NCI-H69 (cell line): ENCODE measurements at regions not wholly inside any gene's neighbourhood (a gene's known extent, or its start where the extent isn't known, plus 50 kb on each side); places are given as distances from the start of the nearest gene placed in this dataset.
"Not testable (repeated sequence)": the region's sequence is repeated elsewhere in the genome, so short reads cannot be mapped to it uniquely, and the experiment has no call there.

Experiments
- DNase-seq: peaks from one replicate; lab custom pipeline; 2025; lab: John Stamatoyannopoulos, UW

DNA sequence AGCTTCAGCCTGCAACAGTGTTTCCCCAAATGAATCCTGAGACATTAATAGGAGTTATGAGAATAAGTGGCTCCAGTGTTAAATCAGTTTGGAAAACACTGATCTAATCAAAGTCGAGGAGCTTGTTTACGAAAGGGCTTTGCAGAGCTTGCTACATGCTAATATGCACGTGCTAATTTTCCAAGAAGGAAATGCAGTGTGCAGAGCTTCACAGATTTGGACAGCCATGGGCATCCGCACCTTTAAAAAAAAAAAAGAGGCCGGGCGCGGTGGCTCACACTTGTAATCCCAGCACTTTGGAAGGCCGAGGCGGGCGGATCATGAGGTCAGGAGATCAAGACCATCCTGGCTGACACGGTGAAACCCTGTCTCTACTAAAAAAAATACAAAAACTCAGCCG lies 79.7 kb upstream of the LMO2 start:
- not testable (repeated sequence) for DNase-seq

DNA sequence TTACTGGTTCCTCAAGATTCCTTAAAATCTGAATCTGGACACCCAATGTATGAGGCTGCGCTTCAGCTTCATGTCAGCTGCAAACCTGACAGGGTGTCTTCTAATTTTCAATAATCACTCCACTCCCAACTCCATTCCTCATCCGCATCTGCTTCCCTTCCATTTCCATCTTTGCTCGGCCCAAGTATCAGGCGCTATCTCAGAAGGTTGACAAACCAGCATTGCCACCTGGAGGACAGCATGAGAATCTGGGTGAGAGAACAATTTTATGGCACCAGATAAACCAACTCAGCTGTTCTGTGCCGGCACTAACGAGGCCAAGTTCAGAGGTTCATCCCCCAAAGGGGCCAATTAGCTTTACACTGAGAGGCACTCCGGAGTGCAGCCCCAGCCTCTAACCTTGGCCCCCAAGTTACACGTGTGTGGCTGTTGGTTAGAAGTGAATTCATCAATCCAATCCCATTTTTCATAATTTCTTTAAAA lies 79.1 kb upstream of the LMO2 start:
- peak; percentile 83 for DNase-seq

DNA sequence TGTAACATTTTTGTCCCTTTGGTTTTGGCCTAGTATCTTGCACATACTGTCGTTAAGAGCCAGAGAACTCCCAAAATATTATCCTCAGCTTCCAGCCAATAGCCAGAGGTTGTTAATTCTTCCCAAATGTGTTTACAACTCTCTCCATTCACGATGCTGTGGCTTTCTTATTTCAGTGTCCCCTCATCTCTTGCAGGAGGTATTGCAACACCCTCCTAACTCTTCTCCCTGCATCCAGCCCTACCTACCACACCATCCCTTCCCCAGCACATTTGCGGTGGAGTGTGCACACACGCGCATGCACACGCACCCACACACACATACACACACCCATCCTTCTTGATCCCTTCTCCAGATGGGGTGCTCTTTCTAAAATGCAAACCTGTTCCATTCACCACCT lies 75.6 kb upstream of the LMO2 start:
- DNase-seq: no peak

DNA sequence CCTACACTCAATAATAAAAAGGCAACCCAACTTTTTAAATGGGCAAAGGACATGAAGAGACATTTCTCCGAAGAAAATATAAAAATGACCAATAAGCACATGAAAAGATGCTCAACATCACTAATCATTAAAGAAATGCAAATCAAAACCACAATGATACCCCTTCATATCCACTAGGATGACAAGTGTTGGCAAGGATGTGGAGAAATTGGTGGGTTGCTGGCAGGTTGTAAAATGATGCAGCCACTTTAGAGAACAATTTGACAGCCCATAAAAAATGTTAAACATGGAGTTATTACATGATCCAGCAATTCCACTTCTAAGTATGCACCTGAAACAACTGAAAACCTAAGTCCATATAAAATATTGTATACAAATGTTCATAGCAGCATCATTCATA lies 73.2 kb upstream of the LMO2 start:
- peak; percentile 19 for DNase-seq

DNA sequence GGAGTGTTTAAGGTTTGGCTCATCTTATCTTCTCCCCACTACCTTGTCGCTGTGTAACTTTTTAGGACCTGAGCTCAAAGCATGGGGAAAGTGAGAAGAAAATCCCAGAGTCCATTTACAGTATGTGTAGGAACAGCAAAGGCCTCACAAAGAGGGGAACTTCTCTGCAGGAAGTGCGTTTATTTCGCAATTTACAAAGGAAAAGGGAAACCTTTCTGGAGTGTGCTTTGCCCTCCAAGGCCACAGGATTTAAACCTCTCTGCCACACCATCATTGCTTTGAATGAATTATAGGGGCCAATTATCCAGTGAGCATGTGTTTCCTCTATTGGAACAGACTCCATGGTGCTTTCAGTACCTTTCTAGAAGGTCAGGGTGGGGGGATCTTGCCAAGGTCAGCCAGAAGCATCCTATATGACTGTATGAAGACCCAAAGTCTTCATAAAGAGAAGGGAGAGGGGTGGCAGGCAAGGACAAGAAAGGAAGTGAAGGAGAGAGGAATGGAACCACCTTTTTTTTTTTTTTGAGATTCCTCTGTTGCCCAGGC lies 68.1 kb upstream of the LMO2 start:
- DNase-seq: no peak

DNA sequence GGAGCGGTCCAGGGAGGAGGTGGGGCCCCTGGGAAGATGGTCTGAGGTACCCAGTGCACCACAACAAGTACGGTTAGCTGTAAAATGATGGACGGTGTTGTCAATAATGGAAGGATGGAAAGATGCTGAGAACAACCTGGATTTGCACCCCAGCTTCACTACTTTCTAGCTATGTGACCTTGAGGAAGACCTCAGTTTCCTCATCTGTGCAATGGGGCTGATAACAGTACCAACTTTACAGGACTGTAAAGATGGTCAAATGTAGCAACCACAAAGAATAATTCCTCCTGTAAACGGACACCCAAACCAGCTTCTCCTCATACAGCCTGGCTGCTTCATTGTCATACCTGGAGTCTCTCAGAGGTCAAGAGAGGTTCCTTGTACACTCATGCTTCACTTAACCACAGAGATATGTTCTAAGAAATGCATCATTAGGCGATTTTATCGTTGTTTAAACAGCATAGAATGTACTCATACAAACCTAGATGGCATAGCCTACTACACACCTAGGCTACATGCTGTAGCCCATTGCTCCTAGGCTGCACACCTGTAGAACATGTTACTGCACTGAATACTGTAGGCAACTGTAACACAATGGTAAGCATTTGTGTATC lies 65.5 kb upstream of the LMO2 start:
- DNase-seq: no peak

DNA sequence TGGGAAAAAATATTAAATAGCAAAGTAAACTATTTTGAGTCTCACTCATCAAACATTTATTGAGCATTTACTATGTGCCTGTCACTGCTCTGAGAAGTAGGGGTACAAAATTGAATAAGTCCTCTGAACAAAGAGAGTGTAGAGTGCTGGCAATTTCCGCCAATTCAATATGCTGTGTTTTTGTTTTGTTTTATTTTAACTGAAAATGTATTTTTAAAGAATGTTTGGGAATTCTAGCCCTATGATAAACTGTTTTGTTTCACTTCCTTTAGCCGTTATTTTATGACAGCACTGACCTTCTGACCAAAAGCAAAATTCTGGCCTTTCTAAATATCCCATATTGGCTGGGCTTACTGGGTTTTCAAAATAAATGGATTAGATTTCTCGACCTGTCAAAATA lies 64.7 kb upstream of the LMO2 start:
- DNase-seq: no peak

DNA sequence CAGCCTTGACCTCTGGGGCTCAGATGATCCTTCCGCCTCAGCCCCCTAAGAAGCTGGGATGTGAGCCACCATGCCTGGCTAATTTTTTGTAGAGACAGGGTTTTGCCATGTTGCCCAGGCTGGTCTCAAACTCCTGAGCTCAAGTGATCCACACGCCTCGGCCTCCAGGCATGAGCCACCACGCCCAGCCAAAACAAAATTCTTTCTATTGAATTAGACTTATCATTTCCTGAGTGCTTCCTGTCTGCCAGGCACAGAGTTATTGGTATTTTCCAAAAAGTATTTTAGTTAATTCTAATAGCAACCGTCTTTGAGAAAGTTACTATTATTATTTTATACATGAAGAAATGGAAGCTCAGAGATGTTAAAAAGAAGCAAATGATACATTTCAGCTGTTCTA lies 61.4 kb upstream of the LMO2 start:
- no peak for DNase-seq

DNA sequence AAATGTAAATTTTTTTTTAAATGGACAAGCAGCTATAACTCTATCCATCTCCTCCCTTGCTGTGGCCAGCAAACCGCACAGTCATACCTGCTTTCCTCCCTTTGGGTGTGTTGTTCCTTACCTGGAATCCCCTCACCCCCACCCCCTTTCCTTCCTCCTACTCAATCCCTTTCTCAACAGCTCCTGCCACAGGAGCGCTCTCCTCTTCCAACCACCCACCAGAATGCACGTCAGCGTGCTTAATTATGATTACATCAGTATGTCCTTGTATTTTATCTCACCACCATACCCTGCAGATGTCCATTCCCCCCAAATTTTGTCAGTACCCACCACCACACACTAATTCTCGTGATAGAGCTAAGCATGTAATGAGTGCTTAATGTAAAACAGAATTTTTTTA lies 60.9 kb upstream of the LMO2 start:
- DNase-seq: no peak

DNA sequence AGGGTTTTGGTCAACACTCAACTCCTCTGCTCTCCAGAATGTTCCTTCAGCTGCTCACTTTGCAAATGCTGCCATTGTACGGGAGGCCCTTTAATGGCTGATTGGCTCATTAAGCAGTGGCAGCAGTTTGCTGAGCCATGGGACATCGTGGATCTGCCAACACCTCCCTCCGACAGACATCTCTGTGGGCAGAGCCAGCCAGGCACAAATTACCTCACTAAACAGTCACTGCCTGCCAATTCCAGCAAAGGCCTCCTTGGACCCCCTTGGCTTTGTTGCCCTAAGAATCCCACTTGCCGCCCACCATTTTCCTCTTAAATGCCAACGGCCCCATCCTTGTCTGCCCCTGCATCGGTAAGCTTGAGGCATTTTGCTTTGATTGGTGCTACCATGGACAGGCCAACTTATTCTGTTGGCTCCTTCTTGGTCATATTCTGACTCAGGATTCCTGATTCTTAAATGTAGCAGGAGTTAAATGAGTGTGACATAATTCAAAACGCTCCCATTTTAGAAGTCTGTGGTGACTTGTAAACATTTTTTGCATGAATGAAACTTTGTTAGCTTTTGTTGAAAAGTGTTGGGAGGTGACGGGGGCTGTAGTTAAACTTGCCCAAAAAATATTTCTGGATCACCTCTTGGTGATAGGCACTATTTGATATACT lies 57.5 kb upstream of the LMO2 start:
- peak; percentile 59 for DNase-seq

DNA sequence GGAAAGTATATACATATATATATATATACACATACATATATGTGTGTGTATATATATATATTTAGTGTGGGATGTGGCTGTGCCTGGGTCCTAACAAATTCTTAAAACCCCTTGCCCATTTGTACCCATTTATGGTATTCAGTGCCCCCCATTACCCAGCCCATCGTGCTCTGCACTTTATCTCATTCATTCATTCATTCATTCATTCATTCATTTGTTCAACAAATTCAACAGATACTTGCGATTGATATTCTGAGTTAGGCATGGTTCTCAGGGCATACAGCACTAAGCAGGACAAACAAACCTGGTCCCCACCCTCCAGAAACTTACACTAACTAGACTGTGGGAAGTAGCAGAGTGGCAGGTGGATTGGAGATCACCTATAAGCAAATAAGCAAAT lies 56.6 kb upstream of the LMO2 start:
- no peak for DNase-seq

DNA sequence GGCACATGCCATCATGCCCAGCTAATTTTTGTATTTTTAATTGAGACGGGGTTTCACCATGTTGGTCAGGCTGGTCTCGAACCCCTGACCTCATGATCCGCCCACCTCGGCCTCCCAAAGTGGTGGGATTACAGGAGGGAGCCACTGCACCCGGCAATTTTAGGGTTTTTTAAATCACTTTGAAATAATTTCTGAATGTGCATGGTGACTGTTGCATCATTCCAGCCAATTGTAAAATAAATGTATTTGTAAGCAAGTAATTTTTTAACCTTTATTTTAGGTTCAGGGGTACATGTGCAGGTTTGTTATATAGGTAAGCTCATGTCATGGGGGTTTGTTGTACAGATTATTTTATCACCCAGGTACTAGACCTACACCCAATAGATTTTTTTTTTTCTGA lies 56.0 kb upstream of the LMO2 start:
- not testable (repeated sequence) for DNase-seq

DNA sequence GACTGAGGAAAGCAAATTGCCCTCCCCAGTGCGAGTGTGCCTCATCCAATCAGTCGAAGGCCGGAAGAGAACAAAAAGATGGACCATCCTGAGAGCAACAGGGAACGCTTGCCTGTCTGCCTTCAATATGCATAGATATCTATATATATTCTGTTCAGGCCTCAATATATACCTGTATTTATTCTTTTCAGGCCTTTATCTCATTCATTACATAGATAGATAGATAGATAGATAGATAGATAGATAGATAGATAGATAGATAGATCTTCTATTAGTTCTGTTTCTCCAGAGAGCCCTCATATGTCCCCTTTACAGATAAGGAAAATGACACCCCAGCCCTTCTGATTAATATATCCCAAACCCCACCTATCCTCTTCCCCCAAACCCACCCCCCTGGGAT lies 55.1 kb upstream of the LMO2 start:
- DNase-seq: no peak

DNA sequence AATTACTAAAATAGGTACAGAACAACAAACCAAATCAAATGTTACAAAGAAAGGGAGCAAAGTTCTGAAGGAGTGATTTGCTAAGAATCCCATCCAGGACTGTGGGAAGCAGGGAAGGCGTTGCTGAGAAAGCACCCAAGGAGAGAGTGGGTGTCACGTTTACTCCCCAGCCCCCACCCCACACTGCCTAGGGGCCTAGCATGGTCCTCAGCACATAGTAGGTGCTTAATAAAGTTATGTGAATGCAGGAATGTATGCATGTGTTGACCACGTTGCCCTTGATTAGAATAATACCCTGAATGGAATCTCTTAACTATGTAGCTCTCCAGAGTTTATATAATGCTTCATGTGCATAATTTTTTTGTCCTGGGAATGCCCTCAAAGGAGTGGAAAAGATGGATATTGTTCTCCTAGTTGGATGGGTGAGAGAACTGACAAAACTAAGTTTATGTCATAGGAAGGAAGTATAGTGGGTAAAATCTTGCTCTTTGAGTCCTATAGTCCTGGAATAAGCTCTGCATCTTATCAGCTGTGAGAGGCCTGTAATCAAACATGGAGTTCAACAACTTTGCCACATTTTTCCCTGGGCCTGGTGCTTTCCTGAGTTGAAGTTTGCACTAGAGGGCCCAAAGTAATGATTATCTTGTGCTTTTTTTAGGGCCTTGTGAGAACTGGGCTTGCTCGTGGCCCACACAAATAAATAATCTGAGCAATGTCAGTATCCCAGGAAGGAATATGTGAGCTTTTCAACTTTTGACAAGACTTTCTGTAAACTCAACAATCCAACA lies 53.8 kb upstream of the LMO2 start:
- no peak for DNase-seq

DNA sequence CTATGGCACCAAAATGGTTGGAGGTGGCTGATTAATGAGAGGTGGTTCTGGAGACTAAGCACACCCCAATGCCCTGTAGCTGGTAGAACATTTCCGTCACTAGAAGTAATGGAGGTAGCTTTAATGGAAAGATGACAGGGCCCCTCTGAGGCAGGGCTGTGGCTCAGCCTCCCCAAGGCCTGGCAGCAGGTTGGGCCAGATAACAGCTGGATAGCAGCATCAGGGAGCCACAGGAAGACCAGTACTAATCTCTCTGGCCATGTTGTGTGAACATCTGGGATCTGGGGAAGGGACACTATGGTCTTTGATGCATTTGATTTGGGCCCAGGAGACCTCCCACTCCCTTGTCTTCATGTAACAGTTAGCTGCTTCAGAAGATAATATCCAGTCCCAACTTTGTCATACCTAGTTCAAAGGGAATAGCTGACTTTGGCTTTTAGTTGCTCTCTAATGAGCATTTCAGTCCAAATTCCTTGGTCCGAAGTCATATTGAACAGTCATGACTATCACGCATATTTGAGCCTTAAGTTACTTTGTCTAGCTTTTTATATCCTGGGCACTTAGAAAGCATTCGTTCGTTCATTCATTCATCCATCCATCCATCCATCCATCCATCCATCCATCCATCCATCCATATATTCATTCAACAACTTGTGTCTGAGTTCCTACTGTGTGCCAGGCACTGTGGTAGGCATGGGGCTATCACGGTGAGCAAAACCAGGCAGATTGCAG lies 53.0 kb upstream of the LMO2 start:
- no peak for DNase-seq

DNA sequence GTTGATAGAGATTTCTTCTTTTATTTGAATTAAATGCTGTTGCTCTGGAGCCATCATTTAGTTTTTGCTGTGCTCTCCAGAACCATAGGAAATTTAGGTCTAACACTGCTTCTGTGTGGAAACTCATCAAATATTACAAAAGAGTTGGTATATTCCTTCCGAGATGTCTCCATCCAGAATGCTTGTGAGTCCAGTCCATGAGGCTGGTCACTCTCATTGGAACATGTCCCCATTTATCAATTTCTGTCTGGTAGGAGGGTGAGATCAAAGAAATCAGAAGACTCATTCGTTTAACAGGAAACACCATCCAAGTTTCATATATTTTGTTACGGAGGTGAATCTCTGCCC lies 52.4 kb upstream of the LMO2 start:
- DNase-seq: no peak

DNA sequence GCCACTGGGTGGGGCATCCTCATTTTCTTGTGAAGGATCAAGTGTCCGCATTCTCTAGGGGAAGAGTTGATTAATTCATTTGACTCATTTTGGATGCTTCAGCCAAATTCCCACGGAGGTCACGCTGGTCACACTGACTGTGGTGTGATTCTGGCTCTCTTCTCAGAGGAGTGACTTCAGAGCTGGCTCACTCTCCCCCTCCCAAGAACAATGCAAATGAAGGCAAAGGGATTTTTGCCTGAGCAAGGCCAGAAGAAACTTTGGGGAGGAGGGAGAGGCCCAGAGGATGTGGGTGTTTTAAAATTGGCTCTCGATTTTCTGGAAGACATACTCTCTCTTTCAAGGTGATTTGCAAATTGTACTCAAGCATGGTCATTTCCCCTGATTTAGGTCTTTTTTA lies 51.1 kb upstream of the LMO2 start:
- no peak for DNase-seq

DNA sequence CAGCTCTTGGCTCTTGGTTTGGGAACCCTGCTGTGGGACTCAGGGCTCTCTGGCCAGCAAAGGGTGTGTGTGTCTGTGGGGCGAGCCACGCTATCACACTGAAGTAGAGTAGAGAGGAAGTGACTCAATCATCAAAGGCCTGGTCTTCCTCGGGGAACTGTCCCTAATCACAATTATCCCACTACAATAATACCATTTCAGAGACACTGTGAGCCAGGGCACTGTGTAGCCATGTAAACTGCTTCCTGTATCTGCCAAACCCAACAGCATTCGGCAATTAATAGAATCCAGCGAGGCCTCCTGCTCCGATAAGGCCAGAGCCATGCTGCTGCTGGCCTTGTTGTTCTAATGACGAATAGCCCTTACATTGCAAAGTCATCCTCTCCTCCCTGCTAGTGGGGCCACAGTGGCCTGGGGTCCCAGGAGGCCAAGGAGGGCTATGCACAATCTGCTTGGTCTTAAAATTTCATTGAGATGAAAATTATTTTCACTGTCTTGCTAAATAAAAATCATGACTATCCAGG lies 49.8 kb upstream of the LMO2 start:
- no peak for DNase-seq
